AG10803 (cell line): ENCODE measurements at regions not wholly inside any gene's neighbourhood (a gene's known extent, or its start where the extent isn't known, plus 50 kb on each side); places are given as distances from the start of the nearest gene placed in this dataset.
A peak's percentile ranks its signal among the peaks of the same experiment; 100 is the strongest.

Source experiments
- DNase-seq: peaks from one replicate; pipeline ENCODE4 v3.0.0; 2010; ENCODE audit warnings: low read depth
- H3K4me3 ChIP-seq: 2 replicates; pipeline ENCODE4 v1.5.1; 2011; ENCODE audit warnings: mild to moderate bottlenecking, low read length, control low read depth
- TF ChIP-seq, protein P1 (sequence below): conservative IDR thresholded peaks from 2 replicates; pipeline ENCODE4 v1.5.1; 2011; ENCODE audit warnings: mild to moderate bottlenecking, low read length, control low read depth, inconsistent platforms

DNA sequence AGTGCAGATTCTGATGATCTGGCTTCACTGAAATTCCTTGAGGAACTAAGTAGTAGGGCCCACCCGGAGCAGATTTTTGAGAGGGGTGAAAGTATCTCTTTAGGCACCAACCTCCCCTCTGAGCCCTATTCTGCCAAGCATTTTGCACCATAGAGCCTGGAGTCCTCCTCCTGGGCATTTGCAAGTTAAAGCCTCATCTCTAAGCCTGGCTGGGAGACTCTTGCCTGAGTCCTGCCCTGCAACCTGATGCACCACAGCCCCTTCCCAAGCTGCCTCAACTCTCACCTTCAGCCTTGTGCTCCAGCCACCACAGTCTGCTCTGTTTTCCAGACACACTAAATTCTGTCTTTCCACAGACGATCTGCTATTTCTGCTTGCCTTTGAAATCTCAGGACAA, 79.6 kb upstream of the PKDCC start:
- no peak for DNase-seq
- TF ChIP-seq, protein P1, sequence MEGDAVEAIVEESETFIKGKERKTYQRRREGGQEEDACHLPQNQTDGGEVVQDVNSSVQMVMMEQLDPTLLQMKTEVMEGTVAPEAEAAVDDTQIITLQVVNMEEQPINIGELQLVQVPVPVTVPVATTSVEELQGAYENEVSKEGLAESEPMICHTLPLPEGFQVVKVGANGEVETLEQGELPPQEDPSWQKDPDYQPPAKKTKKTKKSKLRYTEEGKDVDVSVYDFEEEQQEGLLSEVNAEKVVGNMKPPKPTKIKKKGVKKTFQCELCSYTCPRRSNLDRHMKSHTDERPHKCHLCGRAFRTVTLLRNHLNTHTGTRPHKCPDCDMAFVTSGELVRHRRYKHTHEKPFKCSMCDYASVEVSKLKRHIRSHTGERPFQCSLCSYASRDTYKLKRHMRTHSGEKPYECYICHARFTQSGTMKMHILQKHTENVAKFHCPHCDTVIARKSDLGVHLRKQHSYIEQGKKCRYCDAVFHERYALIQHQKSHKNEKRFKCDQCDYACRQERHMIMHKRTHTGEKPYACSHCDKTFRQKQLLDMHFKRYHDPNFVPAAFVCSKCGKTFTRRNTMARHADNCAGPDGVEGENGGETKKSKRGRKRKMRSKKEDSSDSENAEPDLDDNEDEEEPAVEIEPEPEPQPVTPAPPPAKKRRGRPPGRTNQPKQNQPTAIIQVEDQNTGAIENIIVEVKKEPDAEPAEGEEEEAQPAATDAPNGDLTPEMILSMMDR = no peak
- H3K4me3 ChIP-seq = no peak overlapping the region

DNA sequence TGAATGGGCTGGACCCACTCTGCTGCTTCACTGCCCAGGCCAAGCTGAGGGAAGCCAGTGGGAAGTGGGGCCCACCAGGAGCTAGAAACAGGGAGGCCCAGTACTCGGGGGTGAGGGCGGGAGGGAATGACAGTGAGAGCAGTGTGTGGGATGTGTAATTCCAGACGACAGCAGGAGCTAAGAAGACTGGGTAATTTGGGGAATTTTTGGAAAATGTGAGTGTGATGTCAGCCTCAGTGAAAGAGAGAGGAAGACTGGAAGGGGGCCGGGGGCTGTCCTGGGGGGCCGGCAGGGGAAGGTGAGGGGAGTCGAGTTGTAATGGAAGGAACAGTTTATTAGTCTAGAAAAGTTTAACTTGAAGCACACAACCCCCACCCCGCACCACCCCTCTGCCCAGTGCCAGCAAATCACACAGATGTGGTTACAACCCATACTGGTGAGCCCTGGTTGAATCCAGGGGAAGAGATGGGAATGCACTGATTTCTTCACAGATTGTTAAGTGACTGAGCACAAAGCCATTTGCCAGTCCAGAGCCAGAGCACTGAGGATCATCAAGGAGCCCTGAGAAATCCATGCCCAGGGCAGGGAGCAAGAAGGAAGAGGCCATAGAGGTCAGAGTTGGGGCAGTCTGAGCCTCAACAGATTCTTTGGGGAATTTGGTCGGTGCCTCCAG, 76.7 kb upstream of the PKDCC start:
- H3K4me3 ChIP-seq = no peak overlapping the region
- TF ChIP-seq, protein P1 = no peak
- DNase-seq = peak; percentile 66

DNA sequence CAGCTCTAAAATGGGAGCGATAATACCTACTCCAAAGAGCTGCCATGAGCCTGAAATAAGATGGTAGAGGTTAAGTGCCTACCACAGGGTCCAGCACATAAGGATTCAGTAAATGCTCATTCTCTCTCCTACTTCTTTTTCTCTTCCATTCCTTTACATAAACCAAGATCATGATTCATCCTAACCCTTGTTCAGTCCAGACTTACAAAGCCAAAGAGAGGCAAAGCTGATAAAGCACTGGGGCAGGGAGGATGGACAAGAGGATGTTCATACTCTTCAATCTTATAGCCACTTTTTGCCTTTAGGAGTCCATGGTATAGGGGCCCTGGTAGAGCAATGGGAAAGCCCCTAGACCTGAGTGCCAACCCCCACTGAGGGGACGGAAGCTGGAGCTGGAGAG, 75.6 kb upstream of the PKDCC start:
- no peak for DNase-seq
- H3K4me3 ChIP-seq = no peak overlapping the region
- TF ChIP-seq, protein P1 = no peak

DNA sequence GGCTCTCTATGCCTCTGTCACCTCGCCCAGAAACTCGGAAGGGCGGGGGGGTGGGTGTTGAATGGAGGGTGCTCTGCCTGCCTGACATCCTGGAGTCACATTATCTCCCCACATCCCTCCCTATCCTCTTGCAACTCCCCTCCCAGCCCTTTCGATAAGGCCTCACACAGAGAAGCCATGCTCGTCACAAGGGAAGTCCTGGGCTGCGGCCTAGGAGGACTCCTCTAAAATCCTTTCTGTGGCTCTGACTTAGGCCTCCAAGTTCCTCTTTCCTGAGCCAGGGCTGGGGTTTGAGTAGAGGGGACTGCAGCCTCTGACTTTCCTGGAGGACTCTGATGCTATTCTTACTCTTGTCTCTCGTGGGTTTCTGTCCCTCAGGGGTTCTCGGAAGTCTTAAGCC, 75.0 kb upstream of the PKDCC start:
- TF ChIP-seq, protein P1 = no peak
- DNase-seq = no peak

DNA sequence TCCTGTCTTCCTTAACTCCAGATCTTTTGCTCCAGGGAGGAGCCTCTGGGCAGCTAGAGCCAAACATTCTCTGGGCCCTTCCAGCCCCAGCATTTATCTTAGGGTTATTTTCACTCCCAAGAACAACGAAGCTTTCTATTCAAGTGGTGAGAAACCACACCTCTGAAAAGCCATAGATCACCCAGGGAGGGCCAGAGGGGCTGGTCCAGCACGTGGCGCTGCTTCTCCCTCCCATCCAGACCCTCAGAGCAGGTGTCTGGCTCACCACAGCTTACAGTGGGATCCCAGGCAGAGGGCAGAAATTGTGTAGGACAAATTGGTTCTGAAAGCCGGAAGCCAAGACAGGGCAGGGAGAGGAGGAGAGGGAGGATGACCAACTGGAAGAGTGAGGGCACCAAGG, 74.0 kb upstream of the PKDCC start:
- H3K4me3 ChIP-seq = no peak overlapping the region
- no peak for DNase-seq
- TF ChIP-seq, protein P1 = no peak

More for the DNA sequence above, 75.0 kb upstream of the PKDCC start:
- H3K4me3 ChIP-seq = no peak overlapping the region

DNA sequence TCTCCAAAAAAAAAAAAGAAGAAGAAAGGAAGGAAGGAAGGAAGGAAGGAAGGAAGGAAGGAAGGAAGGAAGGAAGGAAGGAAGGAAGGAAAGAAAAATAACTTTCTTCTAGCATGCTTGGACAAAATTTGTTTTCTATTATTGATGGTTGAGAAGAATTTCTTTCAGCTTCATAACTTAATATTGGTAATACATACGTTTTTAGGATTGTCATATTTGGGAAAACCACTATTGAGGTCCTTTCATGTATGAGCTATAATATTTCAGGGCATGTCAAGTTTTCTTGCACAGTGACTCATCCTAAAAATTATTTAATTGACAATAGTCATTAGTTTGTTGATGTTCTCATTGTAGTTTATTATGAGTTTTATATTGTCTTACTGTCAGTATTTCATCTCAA, 66.4 kb upstream of the PKDCC start:
- TF ChIP-seq, protein P1 = no peak
- DNase-seq = no peak
- no peak overlapping the region for H3K4me3 ChIP-seq

DNA sequence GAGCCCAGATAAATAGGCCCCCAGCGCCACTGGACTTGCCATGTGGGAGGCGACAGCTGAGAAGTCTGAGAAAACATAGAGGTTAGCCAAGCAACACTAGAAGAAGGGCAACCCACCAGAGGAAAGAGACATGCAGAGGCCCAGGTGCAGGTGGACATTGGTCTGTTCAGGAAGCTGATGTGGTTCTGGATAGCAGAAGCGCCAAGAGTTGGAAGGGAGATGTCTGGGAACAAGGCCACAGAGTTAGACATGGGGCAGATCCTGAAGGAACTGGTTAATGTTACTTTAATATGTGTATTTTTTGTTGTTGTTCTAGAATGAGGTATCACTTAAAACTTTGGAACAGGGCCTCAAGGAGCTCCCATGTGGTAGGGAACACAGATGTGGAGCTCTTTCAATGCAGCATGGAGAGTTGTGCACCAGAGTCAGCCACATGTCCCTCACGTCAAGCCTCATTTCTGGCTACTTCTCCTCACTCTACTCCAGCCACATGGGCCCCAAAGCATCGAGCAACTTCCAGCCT, 62.2 kb upstream of the PKDCC start:
- no peak for DNase-seq
- no peak overlapping the region for H3K4me3 ChIP-seq
- TF ChIP-seq, protein P1 = no peak
